Stimulated activated CD4-positive, alpha-beta T cell treated with anti-CD3 and anti-CD28 coated beads, Interleukin-15, amount 100 ng/mL, for 24 hours (primary cell): ENCODE measurements at regions not wholly inside any gene's neighbourhood (a gene's known extent, or its start where the extent isn't known, plus 50 kb on each side); places are given as distances from the start of the nearest gene placed in this dataset.

Experiments used
- DNase-seq: peaks from one replicate; pipeline ENCODE4 v3.0.0-alpha.2; 2020

- no peak for DNase-seq
Measured at GRCh38 chr1:104733866-104734265, 984.2 kb downstream of the AMY1C start.

- no peak for DNase-seq
Measured at GRCh38 chr1:104745875-104746274, 996.2 kb downstream of the AMY1C start.

DNA sequence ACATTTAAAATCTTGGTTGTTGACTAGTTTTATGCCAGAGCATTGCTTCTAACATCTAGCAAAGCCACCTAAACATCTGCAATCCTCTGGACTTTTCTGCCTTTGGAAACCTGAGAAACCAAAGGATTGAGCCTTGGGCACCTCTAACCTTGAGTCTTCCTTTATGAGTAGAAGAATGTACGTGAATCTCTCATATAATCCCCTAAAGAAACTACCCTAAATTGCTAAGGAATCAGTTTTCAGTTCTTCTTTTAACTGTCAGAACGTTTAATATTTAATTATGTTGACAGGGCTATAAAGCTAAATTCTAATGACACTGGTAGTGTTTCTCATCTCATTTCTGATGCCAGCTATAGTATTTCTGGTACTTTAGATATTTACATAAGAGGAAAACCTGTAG lies 997.3 kb downstream of the AMY1C start:
- no peak for DNase-seq

DNA sequence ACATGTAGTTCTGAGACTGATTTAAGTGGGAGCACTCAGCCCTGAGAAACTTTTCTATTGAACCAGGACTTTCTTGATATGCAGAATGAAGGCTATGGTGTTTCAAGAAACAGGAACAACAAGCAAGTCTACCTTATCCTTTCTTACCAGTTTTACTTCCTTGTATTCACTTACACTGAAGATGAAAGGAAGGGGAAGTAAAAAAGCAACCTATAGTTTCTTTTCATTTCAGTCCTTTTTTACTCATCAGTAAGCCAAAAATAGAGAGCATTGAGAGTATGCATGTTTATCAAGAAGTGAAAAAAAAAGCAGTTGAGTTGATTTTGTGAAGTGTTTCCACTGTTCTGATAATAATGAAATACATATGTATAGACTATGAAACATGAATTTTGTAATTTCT lies 1010.3 kb downstream of the AMY1C start:
- no peak for DNase-seq

- no peak for DNase-seq
Measured at GRCh38 chr1:104761961-104762570, 1012.4 kb downstream of the AMY1C start.

GRCh38 chr1:104765085-104765484 lies 1015.4 kb downstream of the AMY1C start:
- no peak for DNase-seq

DNA sequence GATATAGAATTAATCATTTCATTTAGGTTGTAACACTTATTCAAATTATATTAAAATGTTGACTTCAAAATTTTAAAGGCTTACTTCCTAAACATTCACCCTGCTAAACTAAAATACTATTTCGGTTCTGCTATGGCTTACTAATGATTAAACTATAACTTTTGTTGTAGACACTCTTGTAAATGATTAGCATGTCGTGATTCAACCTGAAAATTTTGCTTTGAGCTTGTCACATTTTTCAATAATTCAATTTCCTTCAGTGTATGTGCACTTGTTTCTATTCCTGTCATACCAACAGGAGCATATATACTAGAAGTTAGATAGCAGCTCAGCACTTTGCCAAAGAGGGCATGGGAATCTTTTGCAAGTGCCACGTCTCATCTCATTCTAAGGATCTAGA lies 1018.8 kb downstream of the AMY1C start:
- DNase-seq, result no peak

DNA sequence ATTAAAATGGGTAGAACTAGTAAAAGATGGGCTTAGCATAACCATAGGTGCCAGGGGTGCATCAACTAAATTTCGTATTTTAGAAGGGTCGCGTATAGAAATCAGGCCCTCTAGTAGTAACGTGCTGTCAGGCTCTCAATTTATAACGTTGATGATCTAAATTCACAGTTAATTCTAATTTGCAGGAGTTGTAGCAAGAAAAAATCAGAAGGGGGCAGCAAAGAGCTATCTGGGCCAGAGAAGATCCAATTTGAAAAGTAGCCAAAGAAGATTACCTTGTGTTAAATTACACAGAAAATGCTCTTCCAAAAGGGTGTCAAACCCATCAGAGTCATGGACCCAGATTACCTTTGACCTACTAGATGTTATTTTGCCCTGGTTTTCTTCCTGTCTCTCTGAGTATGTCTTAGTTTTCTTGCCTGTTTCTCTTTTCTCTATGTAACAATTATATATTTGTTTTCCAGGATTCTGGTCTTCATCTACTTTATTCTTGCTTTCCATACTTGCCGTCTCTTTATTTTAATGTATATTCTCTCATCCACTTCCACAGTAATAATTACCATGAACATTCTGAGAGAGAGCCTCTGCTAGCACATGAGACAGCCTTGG lies 1030.9 kb downstream of the AMY1C start:
- DNase-seq, result no peak

DNA sequence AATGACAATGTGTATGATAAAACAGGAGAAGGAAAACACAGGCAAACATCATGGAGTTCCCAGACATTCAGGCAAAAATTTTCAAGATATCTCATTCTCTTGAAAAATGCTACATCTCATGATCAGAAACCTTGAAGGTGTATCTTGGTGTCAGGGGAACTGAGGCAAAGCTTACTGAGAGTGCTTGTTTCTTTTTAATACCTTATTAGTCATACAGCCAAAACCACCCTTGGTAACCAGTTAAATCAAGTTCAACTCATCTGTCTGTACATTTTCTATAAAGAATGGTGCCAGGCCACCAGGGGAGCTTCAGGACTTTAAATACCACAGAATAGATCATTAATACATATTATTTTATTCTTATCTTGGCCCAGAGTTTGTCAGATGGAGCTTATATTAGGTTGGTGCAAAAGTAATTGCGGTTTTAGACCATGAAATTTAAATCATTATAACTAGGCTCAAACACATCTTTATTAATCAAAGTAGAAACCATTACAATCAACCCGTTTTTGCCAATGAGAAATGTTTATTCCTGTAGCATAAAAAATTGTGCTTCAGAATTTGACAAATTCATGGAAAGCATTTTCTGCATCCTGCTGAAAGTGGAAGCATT lies 1036.0 kb downstream of the AMY1C start:
- no peak for DNase-seq

- DNase-seq, result no peak
Measured at GRCh38 chr1:104787866-104788510, 1038.3 kb downstream of the AMY1C start.

DNA sequence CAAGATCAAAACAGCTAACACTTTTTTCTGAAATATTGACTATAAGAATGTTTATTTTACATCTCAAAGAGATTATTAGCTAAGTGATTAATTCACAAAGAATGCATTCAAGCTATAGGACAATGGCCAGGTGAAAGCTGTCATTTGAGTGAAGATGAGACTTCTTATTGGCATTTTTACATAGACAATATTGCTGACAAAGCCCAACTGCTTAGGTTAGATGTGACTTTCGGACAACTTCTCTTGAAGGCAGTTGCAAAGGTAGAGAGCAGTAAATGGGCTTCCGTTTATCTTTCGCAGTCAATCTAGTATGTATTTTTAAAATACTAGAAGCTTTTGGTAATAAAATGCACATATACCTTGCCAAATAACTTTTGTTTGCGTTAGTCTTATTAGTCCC lies 1041.3 kb downstream of the AMY1C start:
- DNase-seq, result no peak

DNA sequence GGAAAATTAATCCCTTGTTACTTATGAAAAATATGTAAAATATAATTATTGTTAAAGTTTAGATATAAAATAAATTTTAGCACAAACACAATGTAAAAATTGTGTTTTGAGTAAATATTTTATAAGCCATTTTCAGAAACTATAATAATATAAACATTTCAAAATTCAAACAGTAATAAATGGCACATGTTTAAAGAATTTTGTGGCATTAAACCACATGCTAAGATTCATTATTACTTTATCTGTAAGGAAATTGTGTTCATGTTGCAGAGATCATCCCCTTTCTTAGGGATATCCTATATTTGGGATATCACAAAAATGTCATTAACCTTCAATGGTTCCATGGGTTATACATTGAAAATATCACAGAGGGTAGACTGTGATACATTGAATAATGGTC lies 1044.3 kb downstream of the AMY1C start:
- DNase-seq, result no peak

DNA sequence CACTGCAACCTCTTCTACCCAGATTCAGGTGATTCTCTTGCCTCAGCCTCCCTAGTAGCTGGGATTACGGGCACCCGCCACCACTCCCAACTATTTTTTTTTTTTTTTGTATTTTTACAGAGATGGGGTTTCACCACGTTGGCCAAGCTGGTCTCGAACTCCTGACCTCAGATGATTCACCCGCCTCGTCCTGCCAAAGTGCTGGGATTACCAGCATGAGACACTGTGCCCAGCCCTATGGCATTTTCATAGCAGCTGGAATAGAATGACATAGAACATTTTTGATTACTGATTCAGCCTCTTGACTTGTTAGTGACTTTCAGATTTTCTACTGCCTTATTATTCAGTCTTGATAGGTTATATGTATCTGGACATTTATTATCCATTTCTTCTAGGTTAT lies 1046.2 kb downstream of the AMY1C start:
- DNase-seq, result no peak

GRCh38 chr1:104797982-104798381 lies 1048.3 kb downstream of the AMY1C start:
- no peak for DNase-seq

- DNase-seq, result no peak
Measured at GRCh38 chr1:104801344-104801743, 1051.6 kb downstream of the AMY1C start.

DNA sequence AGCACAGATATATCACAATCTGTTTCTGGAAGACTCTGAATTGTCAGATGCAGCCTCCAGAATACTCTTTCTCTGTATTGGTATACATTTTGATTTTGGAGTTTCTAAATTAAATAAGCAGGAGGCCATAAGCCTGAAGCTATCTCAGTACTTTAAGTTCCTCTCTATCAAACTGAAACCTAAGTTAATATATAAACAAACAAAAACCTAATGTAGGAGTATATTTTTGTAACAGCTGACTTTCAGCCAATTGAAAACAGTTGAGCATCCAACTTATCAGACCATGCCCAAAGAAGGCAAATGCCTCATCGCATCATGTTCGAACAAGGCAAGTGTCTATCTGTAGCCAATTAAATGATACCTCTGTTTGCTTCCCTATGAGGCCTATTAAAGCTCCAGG lies 1054.4 kb downstream of the AMY1C start:
- no peak for DNase-seq

- DNase-seq, result no peak
Measured at GRCh38 chr1:104807590-104807989, 1057.9 kb downstream of the AMY1C start.

- no peak for DNase-seq
Measured at GRCh38 chr1:104825401-104825800, 1075.7 kb downstream of the AMY1C start.

GRCh38 chr1:104830534-104830933 lies 1080.8 kb downstream of the AMY1C start:
- no peak for DNase-seq

DNA sequence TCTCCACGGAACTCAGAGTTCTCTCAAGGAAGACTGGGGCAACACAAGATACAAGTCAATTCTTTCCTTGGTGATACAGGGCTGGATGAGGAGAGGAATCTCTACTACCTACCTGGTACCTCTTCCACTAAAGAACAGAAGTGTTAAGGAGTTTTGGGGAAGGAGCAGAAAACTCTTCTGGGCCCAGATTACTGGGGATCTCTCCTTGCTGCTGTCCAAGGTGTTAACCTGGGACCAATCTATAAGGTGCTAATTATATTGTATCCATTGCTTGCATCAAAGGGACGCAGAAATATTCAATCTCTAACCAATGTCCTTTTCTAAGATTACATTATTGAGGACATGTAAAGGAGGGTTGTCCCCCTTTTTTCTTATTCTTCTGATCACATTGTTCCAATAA lies 1102.5 kb downstream of the AMY1C start:
- no peak for DNase-seq

DNA sequence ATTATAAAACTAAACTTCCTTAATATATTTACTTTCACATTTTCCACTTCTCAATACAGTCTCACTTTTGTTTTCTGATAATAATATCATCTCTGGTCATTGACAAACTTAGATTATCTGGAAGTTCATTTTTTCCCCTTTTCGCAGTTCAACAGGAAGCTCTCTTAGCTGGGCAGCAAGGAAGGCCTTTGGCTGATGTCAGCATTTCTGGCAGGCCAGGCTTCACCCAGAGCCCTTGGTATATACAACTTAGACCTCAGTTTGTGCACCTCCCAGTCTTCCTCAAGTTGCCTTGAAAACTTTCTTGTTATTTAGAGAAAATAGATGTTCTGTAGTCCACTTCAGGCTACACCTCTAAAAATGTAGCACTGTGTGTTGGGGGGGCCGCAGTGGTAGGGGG lies 1103.6 kb downstream of the AMY1C start:
- DNase-seq, result no peak

DNA sequence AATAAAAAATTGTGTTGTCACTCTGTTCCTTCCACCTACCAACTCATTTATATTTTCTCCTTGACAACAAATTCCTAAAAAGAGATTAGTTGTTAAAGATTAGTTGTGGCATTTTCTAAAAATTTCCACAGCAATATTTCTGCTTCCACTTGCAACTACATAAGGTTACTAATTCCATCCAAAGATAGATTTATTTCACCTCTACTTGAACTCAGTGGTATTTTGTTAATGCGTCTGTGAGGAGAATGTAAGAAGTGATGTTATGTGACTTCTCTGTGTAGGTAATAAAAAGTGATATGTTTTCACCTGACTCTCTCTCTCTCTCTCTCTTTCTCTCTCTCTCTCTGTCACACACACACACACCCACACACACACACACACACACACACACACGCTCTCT lies 1104.8 kb downstream of the AMY1C start:
- DNase-seq, result no peak

GRCh38 chr1:104855550-104855949 lies 1105.9 kb downstream of the AMY1C start:
- no peak for DNase-seq

DNA sequence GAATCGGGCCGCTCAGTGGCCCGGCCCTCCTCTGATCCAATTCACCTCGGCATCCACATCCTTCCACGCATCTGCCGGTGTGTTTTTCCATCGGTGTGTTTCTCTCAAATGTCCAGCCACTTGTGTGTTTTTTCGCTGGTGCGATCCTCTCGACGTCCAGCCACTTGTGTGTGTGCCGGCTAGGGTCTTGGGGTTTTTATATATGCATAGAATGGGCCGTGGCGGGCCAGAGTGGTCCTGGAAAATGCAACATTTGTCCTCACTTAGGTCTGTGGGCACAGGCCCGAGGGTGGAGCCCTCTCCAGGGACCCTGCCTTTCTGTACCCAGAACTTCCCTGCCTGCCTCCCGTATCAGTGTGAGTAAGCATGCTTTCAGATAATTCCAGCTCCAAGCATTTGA lies 1106.4 kb downstream of the AMY1C start:
- DNase-seq, result no peak
